HG03175 (cell line): ENCODE measurements at regions not wholly inside any gene's neighbourhood (a gene's known extent, or its start where the extent isn't known, plus 50 kb on each side); places are given as distances from the start of the nearest gene placed in this dataset.

Experiments used
- ATAC-seq: cut with Tn5 transposase; IDR thresholded peaks from one replicate; pipeline ENCODE4 v1.9.1; 2021; ENCODE audit warnings: mild to moderate bottlenecking, moderate library complexity; ENCODE audit not compliant: unreplicated experiment

DNA sequence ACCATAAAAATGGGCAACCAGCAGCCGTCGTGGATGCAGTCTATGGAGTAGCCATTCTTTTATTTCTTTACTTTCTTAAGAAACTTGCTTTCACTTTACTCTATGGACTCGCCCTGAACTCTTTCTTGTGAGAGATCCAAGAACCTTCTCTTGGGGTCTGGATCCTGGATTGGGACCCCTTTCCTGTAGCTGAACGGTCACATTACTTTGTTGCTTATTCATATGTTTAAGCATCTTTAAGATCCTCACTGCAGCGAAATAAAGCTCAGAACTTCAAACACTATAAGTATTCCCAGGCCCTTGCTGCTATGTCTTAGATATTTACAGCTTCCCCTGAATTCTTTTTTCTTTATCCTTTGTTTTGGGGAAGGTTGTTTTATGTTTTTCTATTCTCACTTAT is 187.8 kb upstream of the DDI1 start:
- ATAC-seq = no peak

DNA sequence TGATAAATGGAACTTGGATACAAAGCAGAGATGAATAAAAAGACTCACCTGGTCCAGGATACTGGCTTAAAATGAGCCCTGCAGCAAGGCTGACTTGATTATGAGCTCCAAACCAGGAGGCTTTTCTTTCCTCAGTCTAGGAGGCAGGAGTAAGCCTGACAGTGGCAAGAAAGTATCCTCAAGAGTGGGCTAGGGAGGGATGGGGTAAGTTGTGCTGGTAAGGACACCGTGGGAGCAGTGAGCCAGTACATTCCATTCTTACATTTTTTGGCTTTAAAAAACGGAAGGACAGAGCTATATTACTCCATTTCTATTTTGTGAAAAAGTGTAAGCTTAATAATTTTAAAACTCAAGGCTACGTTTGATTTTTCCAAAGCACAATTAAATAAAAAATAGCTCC is 187.1 kb upstream of the DDI1 start:
- no peak for ATAC-seq

- no peak for ATAC-seq
These were observed 185.8 kb upstream of the DDI1 start for GRCh38 chr11:103850419-103851165.

DNA sequence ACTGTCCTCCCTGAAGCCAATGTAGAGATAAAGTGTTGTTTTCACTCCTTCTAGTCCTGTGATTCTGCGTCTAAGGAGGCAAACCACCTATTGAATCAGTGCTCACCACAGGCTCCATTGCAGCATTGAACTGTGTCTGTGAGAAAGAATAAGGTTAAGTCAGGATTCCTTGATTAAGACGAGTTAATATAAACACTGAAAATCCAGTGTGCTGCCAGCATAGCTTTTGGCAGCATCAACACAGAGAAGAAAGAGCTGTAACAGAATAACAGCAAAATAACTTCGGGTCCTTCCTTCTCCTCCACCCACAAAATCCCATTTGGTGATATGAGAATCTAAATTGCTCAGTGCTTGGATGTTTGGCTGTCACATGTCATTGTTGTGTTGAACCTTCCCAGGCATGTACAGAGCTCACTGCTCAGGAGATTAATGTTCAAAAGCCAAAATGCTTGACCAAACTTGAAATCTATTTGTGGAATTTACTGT is 185.2 kb upstream of the DDI1 start:
- ATAC-seq = no peak
